ENCODE measurements at regions not wholly inside any gene's neighbourhood (a gene's known extent, or its start where the extent isn't known, plus 50 kb on each side); places are given as distances from the start of the nearest gene placed in this dataset.

DNA sequence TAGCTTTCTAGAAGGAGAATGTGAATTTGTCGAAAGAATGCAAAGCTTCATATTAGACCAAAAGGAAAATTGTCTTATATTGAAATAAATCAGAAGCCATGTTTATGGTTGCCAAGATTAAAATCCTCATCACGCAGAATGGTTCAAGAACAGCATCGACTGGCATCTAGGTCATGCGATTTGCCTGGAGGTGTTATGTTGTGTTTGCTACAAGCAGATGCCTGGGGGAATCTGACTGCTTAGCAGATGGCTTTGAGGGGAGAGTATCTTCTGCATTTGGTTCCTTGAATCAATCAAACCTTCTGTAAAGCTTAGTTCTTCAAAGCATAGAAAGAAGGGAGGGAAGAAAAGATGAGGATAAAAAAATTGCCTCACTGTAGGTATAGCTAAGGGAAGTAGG, 585.8 kb downstream of the QKI start:
- TF ChIP-seq, protein P1, sequence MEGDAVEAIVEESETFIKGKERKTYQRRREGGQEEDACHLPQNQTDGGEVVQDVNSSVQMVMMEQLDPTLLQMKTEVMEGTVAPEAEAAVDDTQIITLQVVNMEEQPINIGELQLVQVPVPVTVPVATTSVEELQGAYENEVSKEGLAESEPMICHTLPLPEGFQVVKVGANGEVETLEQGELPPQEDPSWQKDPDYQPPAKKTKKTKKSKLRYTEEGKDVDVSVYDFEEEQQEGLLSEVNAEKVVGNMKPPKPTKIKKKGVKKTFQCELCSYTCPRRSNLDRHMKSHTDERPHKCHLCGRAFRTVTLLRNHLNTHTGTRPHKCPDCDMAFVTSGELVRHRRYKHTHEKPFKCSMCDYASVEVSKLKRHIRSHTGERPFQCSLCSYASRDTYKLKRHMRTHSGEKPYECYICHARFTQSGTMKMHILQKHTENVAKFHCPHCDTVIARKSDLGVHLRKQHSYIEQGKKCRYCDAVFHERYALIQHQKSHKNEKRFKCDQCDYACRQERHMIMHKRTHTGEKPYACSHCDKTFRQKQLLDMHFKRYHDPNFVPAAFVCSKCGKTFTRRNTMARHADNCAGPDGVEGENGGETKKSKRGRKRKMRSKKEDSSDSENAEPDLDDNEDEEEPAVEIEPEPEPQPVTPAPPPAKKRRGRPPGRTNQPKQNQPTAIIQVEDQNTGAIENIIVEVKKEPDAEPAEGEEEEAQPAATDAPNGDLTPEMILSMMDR (IDR thresholded peaks at IDR 0.05; ENCODE audit: low read depth, low read length), result no peak
- TF ChIP-seq EZH2phosphoT487 (IDR thresholded peaks at IDR 0.05; ENCODE audit: low read depth), result no peak
